WERI-Rb-1 (cell line): ENCODE measurements at regions not wholly inside any gene's neighbourhood (a gene's known extent, or its start where the extent isn't known, plus 50 kb on each side); places are given as distances from the start of the nearest gene placed in this dataset.

ENCODE experiments used
- DNase-seq: peaks from one replicate; pipeline ENCODE4 v3.0.0-alpha.2; 2020
- H3K27ac ChIP-seq: fragments of 250-450 bp; sonication (Bioruptor Pico); 2 replicates; pipeline ENCODE4 v1.5.1; 2020; ENCODE audit warnings: mild to moderate bottlenecking, moderate library complexity
- H3K27me3 ChIP-seq: fragments of 250-450 bp; sonication (Bioruptor Pico); 2 replicates; pipeline ENCODE4 v1.5.1; 2021; ENCODE audit warnings: mild to moderate bottlenecking, low read depth, moderate library complexity; ENCODE audit not compliant: insufficient read depth, severe bottlenecking
- H3K36me3 ChIP-seq: fragments of 250-450 bp; sonication (Bioruptor Pico); 2 replicates; pipeline ENCODE4 v1.5.1; 2020; ENCODE audit warnings: mild to moderate bottlenecking, moderate library complexity
- H3K4me3 ChIP-seq: 2 replicates; pipeline ENCODE4 v1.5.1; 2011; ENCODE audit warnings: low read depth, mild to moderate bottlenecking, control low read depth, low read length
- H3K9me3 ChIP-seq: fragments of 250-450 bp; sonication (Bioruptor Pico); 2 replicates; pipeline ENCODE4 v1.5.1; 2021; ENCODE audit warnings: mild to moderate bottlenecking, moderate library complexity; ENCODE audit not compliant: severe bottlenecking
- CTCF ChIP-seq: IDR thresholded peaks from 2 replicates; pipeline ENCODE4 v1.5.1; 2011; ENCODE audit warnings: low read depth, mild to moderate bottlenecking, control low read depth, inconsistent platforms, low read length

GRCh38 chr12:94700662-94701061 lies 50.3 kb upstream of the TMCC3 start:
- Histone ChIP-seq H3K27me3 (no peaks in the 10 kb centered on the region), H3K27ac (no peak overlapping the region), H3K9me3 (no peaks in the 10 kb centered on the region), H3K4me3 (no peak overlapping the region), H3K36me3 (no peaks in the 10 kb centered on the region)
- no peak for DNase-seq
- no peak for TF ChIP-seq CTCF
